ENCODE measurements at regions not wholly inside any gene's neighbourhood (a gene's known extent, or its start where the extent isn't known, plus 50 kb on each side); places are given as distances from the start of the nearest gene placed in this dataset.

GRCh38 chr12:89906178-89906577 lies 197.5 kb upstream of the ATP2B1 start:
- no peak overlapping the region for H3K4me3 ChIP-seq
- H3K27ac ChIP-seq: no peak overlapping the region
- DNase-seq (no peak), ATAC-seq (no peak)
- intact Hi-C loops (cut with DNase I): no loop called here
- no peaks in the 10 kb centered on the region for H3K36me3 ChIP-seq
- TF ChIP-seq CTCF (IDR thresholded peaks at IDR 0.05): no peak
- no peaks in the 10 kb centered on the region for H3K4me1 ChIP-seq
- H3K9me3 ChIP-seq: no peaks in the 10 kb centered on the region
- no peaks in the 10 kb centered on the region for H3K27me3 ChIP-seq

- DNase-seq: no peak
- TF ChIP-seq CTCF (IDR thresholded peaks at IDR 0.05): no peak
- intact Hi-C loops (cut with DNase I): no loop called here
- H3K27me3 ChIP-seq: no peaks in the 10 kb centered on the region
- no peak overlapping the region for H3K27ac ChIP-seq
- no peaks in the 10 kb centered on the region for H3K36me3 ChIP-seq
- no peak overlapping the region for H3K4me3 ChIP-seq
- no peaks in the 10 kb centered on the region for H3K4me1 ChIP-seq
- no peak for ATAC-seq
- no peaks in the 10 kb centered on the region for H3K9me3 ChIP-seq
Measured at GRCh38 chr12:89901906-89902642, 193.4 kb upstream of the ATP2B1 start.

GRCh38 chr12:89901319-89901718 lies 192.7 kb upstream of the ATP2B1 start:
- TF ChIP-seq CTCF (IDR thresholded peaks at IDR 0.05): no peak
- Histone ChIP-seq H3K4me3 (no peak overlapping the region), H3K36me3 (no peaks in the 10 kb centered on the region), H3K9me3 (no peaks in the 10 kb centered on the region), H3K4me1 (no peaks in the 10 kb centered on the region), H3K27ac (no peak overlapping the region), H3K27me3 (no peaks in the 10 kb centered on the region)
- ATAC-seq (peak; percentile 68), DNase-seq (no peak)
- intact Hi-C loops (cut with DNase I): no loop called here

GRCh38 chr12:89899651-89900050 lies 191.0 kb upstream of the ATP2B1 start:
- no peak for ATAC-seq
- intact Hi-C loops (cut with DNase I): no loop called here
- no peak for TF ChIP-seq CTCF (IDR thresholded peaks at IDR 0.05)
- H3K27me3 ChIP-seq: no peaks in the 10 kb centered on the region
- no peaks in the 10 kb centered on the region for H3K9me3 ChIP-seq
- no peak overlapping the region for H3K27ac ChIP-seq
- H3K4me3 ChIP-seq: no peak overlapping the region
- DNase-seq: no peak
- no peaks in the 10 kb centered on the region for H3K36me3 ChIP-seq
- no peaks in the 10 kb centered on the region for H3K4me1 ChIP-seq

GRCh38 chr12:89895591-89895990 lies 187.0 kb upstream of the ATP2B1 start:
- Histone ChIP-seq H3K27me3 (no peaks in the 10 kb centered on the region), H3K27ac (no peak overlapping the region), H3K4me3 (no peak overlapping the region), H3K9me3 (no peaks in the 10 kb centered on the region), H3K4me1 (no peaks in the 10 kb centered on the region), H3K36me3 (no peaks in the 10 kb centered on the region)
- ATAC-seq (no peak), DNase-seq (no peak)
- intact Hi-C loops (cut with DNase I): no loop called here
- TF ChIP-seq CTCF (IDR thresholded peaks at IDR 0.05): no peak

Measured in left lung (tissue), 4 donors.